Neural progenitor cell (in vitro differentiated cells): ENCODE measurements at regions not wholly inside any gene's neighbourhood (a gene's known extent, or its start where the extent isn't known, plus 50 kb on each side); places are given as distances from the start of the nearest gene placed in this dataset.

Source experiments
- DNase-seq: peaks from one replicate; pipeline ENCODE4 v3.0.0-alpha.2; 2016; ENCODE audit warnings: low spot score
- H2AFZ ChIP-seq: fragments of 200-600 bp; sonication (generic); replicated peaks from 2 replicates; pipeline ENCODE4 v1.6.1; 2016; ENCODE audit warnings: antibody characterized with exemption
- H3F3A ChIP-seq: fragments of 200-600 bp; sonication (generic); 2 replicates; pipeline ENCODE4 v1.6.1; 2016; ENCODE audit warnings: antibody characterized with exemption, low read depth
- H3K27ac ChIP-seq: fragments of 200-600 bp; sonication (generic); 2 replicates; pipeline ENCODE4 v1.5.1; 2016; ENCODE audit warnings: mild to moderate bottlenecking
- H3K27me3 ChIP-seq: fragments of 200-600 bp; sonication (generic); 2 replicates; pipeline ENCODE4 v1.6.1; 2016; ENCODE audit warnings: mild to moderate bottlenecking, moderate library complexity
- H3K36me3 ChIP-seq: fragments of 200-600 bp; sonication (generic); 2 replicates; pipeline ENCODE4 v1.5.1; 2016
- H3K4me1 ChIP-seq: fragments of 200-600 bp; sonication (generic); 2 replicates; pipeline ENCODE4 v1.6.1; 2016; ENCODE audit warnings: mixed run types
- H3K4me2 ChIP-seq: fragments of 200-600 bp; sonication (generic); 2 replicates; pipeline ENCODE4 v1.6.1; 2016
- H3K4me3 ChIP-seq: fragments of 200-600 bp; sonication (generic); 2 replicates; pipeline ENCODE4 v1.5.1; 2016
- H3K79me2 ChIP-seq: fragments of 200-600 bp; sonication (generic); 2 replicates; pipeline ENCODE4 v1.6.1; 2016; ENCODE audit warnings: low read depth
- H3K9ac ChIP-seq: fragments of 200-600 bp; sonication (generic); 2 replicates; pipeline ENCODE4 v1.6.1; 2016
- H3K9me3 ChIP-seq: fragments of 200-600 bp; sonication (generic); 2 replicates; pipeline ENCODE4 v1.5.1; 2016; ENCODE audit warnings: low read depth
- H4K20me1 ChIP-seq: fragments of 200-600 bp; sonication (generic); 2 replicates; pipeline ENCODE4 v1.6.1; 2016; ENCODE audit warnings: low read depth
- H3K27ac Mint-ChIP-seq: 3 replicates; pipeline ENCODE4 v1.8.0; 2021; ENCODE audit warnings: mixed read lengths
- H3K27me3 Mint-ChIP-seq: 2 replicates; pipeline ENCODE4 v1.8.0; 2022; ENCODE audit warnings: low read depth, mild to moderate bottlenecking, inconsistent platforms, moderate library complexity, mixed read lengths; ENCODE audit not compliant: insufficient read depth
- H3K36me3 Mint-ChIP-seq: 3 replicates; pipeline ENCODE4 v1.8.0; 2021; ENCODE audit warnings: mixed read lengths
- H3K4me1 Mint-ChIP-seq: 3 replicates; pipeline ENCODE4 v1.8.0; 2021; ENCODE audit warnings: mixed read lengths
- H3K4me3 Mint-ChIP-seq: 3 replicates; pipeline ENCODE4 v1.8.0; 2021; ENCODE audit warnings: mild to moderate bottlenecking, moderate library complexity, mixed read lengths
- H3K9me3 Mint-ChIP-seq: 3 replicates; pipeline ENCODE4 v1.8.0; 2020; ENCODE audit warnings: mixed read lengths
- CTCF ChIP-seq: fragments of 200-600 bp; sonication (generic); IDR thresholded peaks from 2 replicates; pipeline ENCODE4 v1.5.1; 2017; ENCODE audit warnings: antibody characterized with exemption, mild to moderate bottlenecking
- EZH2 ChIP-seq: fragments of 200-600 bp; sonication (generic); IDR thresholded peaks from 2 replicates; pipeline ENCODE4 v1.6.1; 2017; ENCODE audit warnings: antibody characterized with exemption, mild to moderate bottlenecking, moderate library complexity
- EZH2phosphoT487 ChIP-seq: fragments of 200-600 bp; sonication (generic); IDR thresholded peaks from 2 replicates; pipeline ENCODE4 v1.6.1; 2017; ENCODE audit warnings: antibody characterized with exemption

GRCh38 chr1:68811806-68812205 is 314.9 kb upstream of the DEPDC1 start:
- H3K9ac ChIP-seq, result no peak overlapping the region
- H3K9me3 ChIP-seq, result no peaks in the 10 kb centered on the region
- H3K9me3 Mint-ChIP-seq, result peaks cover 3% of the 10 kb centered on the region
- no peak overlapping the region for H2AFZ ChIP-seq
- no peak overlapping the region for H3K27ac Mint-ChIP-seq
- H3K27me3 Mint-ChIP-seq, result no peaks in the 10 kb centered on the region
- no peak for DNase-seq
- H3K36me3 Mint-ChIP-seq, result no peaks in the 10 kb centered on the region
- no peaks in the 10 kb centered on the region for H3K79me2 ChIP-seq
- H3K27ac ChIP-seq, result no peak overlapping the region
- H3K4me3 Mint-ChIP-seq, result no peak overlapping the region
- H3K27me3 ChIP-seq, result no peaks in the 10 kb centered on the region
- H3K4me3 ChIP-seq, result no peak overlapping the region
- peaks cover 10% of the 10 kb centered on the region for H3K4me1 Mint-ChIP-seq
- H3K4me2 ChIP-seq, result no peak overlapping the region
- H4K20me1 ChIP-seq, result no peaks in the 10 kb centered on the region
- no peaks in the 10 kb centered on the region for H3K36me3 ChIP-seq
- H3K4me1 ChIP-seq, result no peaks in the 10 kb centered on the region
- H3F3A ChIP-seq, result no peaks in the 10 kb centered on the region
- TF ChIP-seq CTCF (no peak), EZH2 (no peak), EZH2phosphoT487 (no peak)

GRCh38 chr1:68812333-68812732 is 315.5 kb upstream of the DEPDC1 start:
- TF ChIP-seq EZH2phosphoT487, result no peak
- TF ChIP-seq EZH2, result no peak
- no peak for TF ChIP-seq CTCF
- H3K4me2 ChIP-seq, result no peak overlapping the region
- H4K20me1 ChIP-seq, result no peaks in the 10 kb centered on the region

GRCh38 chr1:68814067-68814466 is 317.2 kb upstream of the DEPDC1 start:
- Histone ChIP-seq H3K27me3 (no peaks in the 10 kb centered on the region), H3F3A (no peaks in the 10 kb centered on the region), H3K4me3 (no peak overlapping the region), H4K20me1 (no peaks in the 10 kb centered on the region), H3K4me1 (no peaks in the 10 kb centered on the region), H3K9ac (no peak overlapping the region), H3K4me2 (no peak overlapping the region), H3K36me3 (no peaks in the 10 kb centered on the region), H3K27ac (no peak overlapping the region), H2AFZ (no peak overlapping the region), H3K79me2 (no peaks in the 10 kb centered on the region), H3K9me3 (no peaks in the 10 kb centered on the region)
- peaks cover 2% of the 10 kb centered on the region for H3K27me3 Mint-ChIP-seq
- TF ChIP-seq EZH2phosphoT487, result no peak
- TF ChIP-seq EZH2, result no peak
- no peak for TF ChIP-seq CTCF
- H3K27ac Mint-ChIP-seq, result peak overlapping the region; percentile 11
- H3K4me1 Mint-ChIP-seq, result peaks cover 10% of the 10 kb centered on the region
- peaks cover 3% of the 10 kb centered on the region for H3K9me3 Mint-ChIP-seq
- H3K4me3 Mint-ChIP-seq, result no peak overlapping the region
- no peak for DNase-seq
- H3K36me3 Mint-ChIP-seq, result no peaks in the 10 kb centered on the region

More at GRCh38 chr1:68812333-68812732, 315.5 kb upstream of the DEPDC1 start:
- no peak overlapping the region for H3K4me3 ChIP-seq
- Mint-ChIP-seq H3K4me3 (no peak overlapping the region), H3K9me3 (peaks cover 3% of the 10 kb centered on the region), H3K4me1 (peaks cover 10% of the 10 kb centered on the region), H3K36me3 (no peaks in the 10 kb centered on the region), H3K27me3 (no peaks in the 10 kb centered on the region), H3K27ac (no peak overlapping the region)
- H3K27me3 ChIP-seq, result no peaks in the 10 kb centered on the region
- H3K27ac ChIP-seq, result no peak overlapping the region
- H3K9me3 ChIP-seq, result no peaks in the 10 kb centered on the region
- no peak overlapping the region for H2AFZ ChIP-seq
- DNase-seq, result no peak
- no peaks in the 10 kb centered on the region for H3F3A ChIP-seq
- no peak overlapping the region for H3K9ac ChIP-seq
- no peaks in the 10 kb centered on the region for H3K79me2 ChIP-seq
- H3K4me1 ChIP-seq, result no peaks in the 10 kb centered on the region
- no peaks in the 10 kb centered on the region for H3K36me3 ChIP-seq
